Forelimb muscle (tissue), 1 donor: ENCODE measurements at regions not wholly inside any gene's neighbourhood (a gene's known extent, or its start where the extent isn't known, plus 50 kb on each side); places are given as distances from the start of the nearest gene placed in this dataset.
"Not testable (repeated sequence)": the region's sequence is repeated elsewhere in the genome, so short reads cannot be mapped to it uniquely, and the experiment has no call there.

ENCODE experiments used
- DNase-seq: peaks from one replicate; pipeline ENCODE4 v3.0.0-alpha.2; 2013; ENCODE audit warnings: low read depth

- no peak for DNase-seq
Observed at GRCh38 chr11:67776852-67777520, 102.6 kb upstream of the ALDH3B2 start.

GRCh38 chr11:67774175-67774574 is 99.8 kb upstream of the ALDH3B2 start:
- DNase-seq, result not testable (repeated sequence)

GRCh38 chr11:67768001-67768730 is 93.7 kb upstream of the ALDH3B2 start:
- DNase-seq, result not testable (repeated sequence)

- not testable (repeated sequence) for DNase-seq
Observed at GRCh38 chr11:67761211-67761610, 86.8 kb upstream of the ALDH3B2 start.

- DNase-seq, result not testable (repeated sequence)
Observed at GRCh38 chr11:67759321-67759720, 84.9 kb upstream of the ALDH3B2 start.

GRCh38 chr11:67758467-67758866 is 84.0 kb upstream of the ALDH3B2 start:
- DNase-seq, result not testable (repeated sequence)

GRCh38 chr11:67758009-67758408 is 83.6 kb upstream of the ALDH3B2 start:
- not testable (repeated sequence) for DNase-seq

- DNase-seq, result not testable (repeated sequence)
Observed at GRCh38 chr11:67753820-67754219, 79.4 kb upstream of the ALDH3B2 start.

- DNase-seq, result no peak
Observed at GRCh38 chr11:67745181-67745726, 70.8 kb upstream of the ALDH3B2 start.

GRCh38 chr11:67744231-67744630 is 69.8 kb upstream of the ALDH3B2 start:
- DNase-seq, result not testable (repeated sequence)

GRCh38 chr11:67738231-67738630 is 63.8 kb upstream of the ALDH3B2 start:
- not testable (repeated sequence) for DNase-seq

- DNase-seq, result not testable (repeated sequence)
Observed at GRCh38 chr11:67737562-67738080, 63.2 kb upstream of the ALDH3B2 start.

- no peak for DNase-seq
Observed at GRCh38 chr11:67732045-67732787, 57.8 kb upstream of the ALDH3B2 start.

GRCh38 chr11:67731583-67731982 is 57.2 kb upstream of the ALDH3B2 start:
- no peak for DNase-seq

- not testable (repeated sequence) for DNase-seq
Observed at GRCh38 chr11:67728163-67728571, 53.7 kb upstream of the ALDH3B2 start.

- not testable (repeated sequence) for DNase-seq
Observed at GRCh38 chr11:67727066-67728040, 52.9 kb upstream of the ALDH3B2 start.
